Activated T-cell treated with anti-CD3 and anti-CD28 coated beads, Interleukin-2, amount 50 U/mL, for 48 hours (primary cell): ENCODE measurements at regions not wholly inside any gene's neighbourhood (a gene's known extent, or its start where the extent isn't known, plus 50 kb on each side); places are given as distances from the start of the nearest gene placed in this dataset.
"Not testable (repeated sequence)": the region's sequence is repeated elsewhere in the genome, so short reads cannot be mapped to it uniquely, and the experiment has no call there.

Experiments used
- DNase-seq, 2 experiments: peaks; one replicate each; pipeline ENCODE4 v3.0.0-alpha.2; 2020

DNA sequence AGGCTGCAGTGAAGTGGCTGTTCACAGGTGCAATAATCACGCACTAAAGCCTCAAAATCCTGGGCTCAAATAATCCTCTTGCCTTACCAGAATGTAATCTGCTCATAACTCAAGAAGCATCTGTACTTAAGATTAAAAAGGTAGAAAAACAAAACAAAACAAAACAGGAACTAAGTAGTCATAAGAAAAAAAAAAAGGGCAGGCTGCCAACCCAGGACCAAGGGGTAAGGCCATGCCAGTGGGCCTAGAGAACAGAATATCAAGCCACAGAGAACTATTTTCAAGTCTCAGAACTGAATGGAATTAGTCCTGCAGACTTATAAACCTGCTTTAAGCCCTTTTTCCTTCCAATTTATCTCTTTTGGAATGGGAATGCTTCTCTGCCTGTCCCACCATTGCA, 64.8 kb upstream of the TBC1D3K start:
- no peak for DNase-seq

DNA sequence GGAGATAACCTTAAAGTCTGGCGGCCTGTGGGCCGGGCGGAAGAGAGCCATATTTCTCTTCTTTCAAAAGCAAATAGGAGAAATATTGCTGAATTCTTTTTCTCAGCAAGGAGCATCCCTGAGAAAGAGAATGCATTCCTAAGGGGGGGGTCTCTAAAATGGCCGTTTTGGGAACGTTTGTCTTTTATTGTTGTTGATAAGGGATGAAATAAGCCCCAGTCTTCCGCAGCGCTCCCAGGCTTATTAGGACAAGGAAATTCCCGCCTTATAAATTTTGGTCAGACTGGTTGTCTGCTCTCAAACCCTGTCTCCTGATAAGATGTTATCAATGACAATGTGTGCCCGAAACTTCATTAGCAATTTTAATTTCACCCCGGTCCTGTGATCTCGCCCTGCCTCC, 65.8 kb upstream of the TBC1D3K start:
- not testable (repeated sequence) for DNase-seq

DNA sequence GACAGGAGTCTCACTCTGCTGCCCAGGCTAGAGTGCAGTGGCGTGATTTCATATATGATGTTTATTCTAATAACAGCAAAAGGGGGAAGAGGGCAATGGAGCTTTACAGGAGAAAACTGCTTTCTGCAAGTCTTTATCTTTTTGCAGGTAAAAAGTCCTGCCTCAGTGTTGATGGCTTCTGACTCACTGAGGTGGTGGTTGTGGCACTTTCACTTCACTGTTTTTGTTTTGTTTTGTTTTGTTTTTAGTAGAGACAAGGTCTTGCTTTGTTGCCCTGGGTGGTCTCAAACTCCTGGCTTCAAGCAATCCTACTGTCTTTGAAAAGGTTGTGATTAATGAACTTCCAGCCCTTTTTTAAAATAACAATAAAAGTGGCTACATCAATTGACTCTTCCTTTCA, 68.0 kb upstream of the TBC1D3K start:
- no peak for DNase-seq

DNA sequence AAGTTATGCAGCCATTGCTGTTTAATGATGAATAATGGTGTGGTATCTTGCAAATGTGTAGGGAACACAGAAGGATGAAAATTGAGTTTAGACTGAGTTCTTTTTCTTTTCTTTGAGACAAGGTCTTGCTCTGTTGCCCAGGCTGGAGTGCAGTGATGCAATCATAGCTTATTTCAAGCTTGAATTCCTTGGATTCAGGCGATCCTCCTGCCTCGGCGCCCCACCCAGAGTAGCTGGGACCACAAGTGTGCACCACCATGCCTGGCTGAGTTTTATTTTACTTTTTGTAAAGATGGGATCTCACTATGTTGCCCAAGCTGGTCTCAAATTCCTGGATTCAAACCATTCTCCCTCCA, 74.6 kb upstream of the TBC1D3K start:
- DNase-seq: no peak

DNA sequence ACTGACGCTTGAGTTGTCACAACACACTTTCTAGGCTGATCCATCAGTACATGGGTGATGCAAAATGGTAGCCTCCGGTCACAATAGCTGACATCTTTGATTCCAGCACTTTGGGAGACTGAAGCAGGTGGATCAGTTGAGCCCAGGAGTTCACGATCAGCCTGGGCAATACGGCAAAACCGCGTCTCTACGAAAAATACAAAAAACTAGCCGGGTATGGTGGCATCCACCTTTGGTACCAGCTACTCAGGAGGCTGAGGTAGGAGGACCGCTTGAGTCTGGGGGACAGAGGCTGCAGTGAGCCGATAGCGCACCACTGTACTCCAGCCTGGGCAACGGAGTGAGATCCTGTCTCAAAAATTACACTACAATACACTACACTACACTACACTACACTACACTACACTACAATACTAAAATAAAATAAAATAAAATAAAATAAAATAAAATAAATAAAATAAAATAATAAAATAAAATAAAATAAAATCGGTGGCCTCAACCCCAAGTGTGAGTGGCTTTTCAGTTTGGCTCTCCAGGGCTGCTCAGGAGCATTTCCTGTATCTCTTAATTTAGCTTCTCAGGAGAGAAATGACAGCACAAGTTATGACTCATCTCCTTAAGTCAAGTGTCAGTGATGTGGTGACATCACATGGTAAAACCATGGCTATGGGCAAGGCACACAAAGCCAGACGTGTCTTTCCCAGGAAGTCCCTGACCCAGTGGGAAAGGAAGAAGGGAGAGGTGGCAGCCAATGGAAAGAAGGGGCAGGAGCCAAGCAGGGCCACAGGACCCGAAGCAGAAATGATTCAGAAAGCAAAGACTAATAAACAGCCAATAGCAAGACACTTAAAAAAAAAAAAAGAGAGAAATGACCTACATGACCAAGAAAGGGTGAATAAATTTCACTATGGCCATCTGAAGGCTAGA, 75.3 kb upstream of the TBC1D3K start:
- peak; percentile 52 to 55 for DNase-seq

DNA sequence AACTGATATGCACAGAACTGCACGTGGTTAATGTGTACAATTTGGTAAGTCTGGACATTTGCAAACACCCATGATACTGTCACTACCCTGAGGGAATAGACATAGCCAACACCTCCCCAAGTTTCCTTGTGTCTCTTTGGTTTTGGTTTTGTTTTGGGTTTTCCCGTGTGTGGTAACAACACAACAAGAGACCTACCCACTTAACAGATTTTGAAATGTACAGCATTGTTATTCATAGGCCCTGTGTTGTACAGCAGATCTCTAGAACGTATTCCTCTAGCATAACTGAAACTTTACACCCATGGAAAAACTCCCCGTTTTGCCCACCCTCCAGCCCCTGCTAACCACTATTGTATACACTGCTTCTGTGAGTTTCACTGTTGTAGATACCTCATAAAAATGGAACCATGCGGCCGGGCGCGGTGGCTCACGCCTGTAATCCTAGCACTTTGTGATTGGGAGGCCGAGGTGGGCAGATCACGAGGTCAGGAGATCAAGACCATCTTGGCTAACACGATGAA, 76.3 kb upstream of the TBC1D3K start:
- DNase-seq: no peak

DNA sequence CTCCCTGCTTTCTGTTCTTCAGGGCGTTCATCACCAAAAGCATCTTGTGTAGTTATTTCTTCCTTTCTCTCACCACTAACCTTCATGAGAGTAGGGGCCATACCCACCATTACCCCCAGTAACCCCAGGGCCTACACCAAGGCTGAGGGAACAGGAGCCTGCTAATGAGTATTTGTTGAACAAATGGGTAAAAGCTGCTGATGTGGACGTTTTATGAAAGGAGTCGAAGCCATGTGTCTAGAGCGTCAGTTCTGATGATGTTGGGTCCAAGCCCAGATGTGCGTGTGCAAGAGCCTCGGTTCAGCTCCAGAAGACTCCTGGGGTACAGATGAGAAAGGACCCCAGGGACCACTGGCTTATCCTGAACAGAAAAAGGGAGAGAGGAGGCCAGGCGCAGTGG, 77.1 kb upstream of the TBC1D3K start:
- DNase-seq: no peak

DNA sequence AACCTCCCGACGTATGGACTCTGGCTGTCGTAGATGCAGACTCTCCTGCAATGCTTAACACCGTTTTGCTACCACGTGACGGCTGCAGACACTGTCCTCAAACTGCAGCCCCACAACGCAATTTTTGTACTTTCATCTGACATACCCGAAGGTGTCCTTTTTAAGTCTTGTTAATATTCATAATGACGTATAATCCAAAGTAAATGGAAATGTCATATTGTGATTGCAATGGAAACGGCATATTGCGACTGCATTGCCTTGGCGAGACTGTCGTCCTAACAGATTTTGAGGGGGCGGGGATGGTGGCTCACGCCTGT, 79.3 kb upstream of the TBC1D3K start:
- DNase-seq: no peak

DNA sequence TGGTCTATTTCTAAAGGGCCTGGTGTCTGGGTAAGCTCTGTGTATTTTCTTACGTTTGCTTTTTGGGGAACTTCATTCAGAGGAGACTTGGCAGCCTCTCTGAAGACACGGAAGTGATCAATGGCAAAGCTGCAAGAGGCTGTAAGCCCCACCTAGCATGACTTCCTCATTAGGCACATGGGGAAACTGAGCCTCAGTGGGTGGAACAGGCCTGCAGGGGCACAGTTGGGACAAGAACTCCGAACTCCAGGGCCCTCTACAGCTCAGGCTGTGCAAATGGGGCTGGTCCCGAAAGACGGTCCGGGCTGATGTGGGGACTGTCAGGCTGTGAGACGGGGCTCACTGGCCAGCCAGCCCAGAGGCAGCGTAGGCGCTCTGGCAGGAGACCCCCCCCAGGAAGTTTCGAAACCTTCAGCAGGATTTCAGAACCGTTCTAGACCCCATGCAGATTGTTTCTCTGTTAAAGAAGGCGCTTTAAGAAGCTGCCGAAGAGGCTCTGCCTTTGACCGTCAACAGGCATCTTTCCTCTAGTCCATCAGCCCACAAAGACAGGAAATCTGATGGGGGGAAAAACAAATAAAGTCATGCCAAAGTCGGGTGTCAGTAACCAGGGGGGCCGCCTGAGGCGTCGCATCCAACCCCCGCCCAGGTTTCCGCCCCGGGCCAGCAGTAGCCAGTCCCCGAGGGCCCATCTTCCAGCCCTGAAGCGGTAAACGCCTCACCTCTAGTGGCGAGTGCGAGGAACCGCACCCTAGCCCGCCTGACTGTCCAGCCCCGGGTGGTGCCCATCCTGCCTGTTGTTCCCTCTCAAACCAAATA, 79.8 kb upstream of the TBC1D3K start:
- DNase-seq: peak; percentile 73 to 77

DNA sequence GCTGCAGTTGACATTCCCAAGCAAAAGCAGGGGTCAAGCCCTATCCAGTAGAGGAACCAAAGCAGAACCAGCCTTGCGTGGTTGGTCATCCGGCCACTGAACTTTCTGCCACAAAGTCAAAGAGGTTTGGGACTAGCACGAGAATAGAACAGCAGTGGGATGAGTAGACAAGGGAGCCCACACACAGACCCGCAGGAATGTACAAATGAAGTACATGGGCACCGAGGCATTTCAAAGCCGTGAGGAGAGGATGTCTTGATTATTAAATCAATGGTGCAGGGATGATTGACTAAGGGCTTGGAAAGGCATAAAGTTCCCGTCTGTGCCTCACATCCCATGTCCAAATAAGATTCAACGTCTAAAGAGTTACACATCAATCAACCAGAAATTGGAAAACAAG, 81.8 kb upstream of the TBC1D3K start:
- DNase-seq: no peak

DNA sequence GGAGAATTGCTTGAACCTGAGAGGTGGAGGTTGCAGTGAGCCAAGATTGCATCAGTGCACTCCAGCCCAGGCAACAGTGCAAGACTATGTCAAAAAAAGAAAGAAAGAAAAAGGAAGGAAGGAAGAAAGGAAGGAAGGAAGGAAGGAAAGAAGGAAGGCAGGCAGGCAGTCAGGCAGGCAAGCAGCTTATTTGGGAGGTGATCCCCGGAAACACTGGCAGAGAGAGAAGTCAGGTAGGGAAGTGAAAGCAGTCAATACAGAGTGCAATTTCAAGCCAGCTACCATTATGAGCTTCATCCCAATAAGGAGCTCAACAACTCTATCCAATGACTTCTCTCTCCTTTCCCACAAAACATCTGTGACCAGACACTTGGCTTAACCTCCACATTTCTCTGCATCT, 83.0 kb upstream of the TBC1D3K start:
- DNase-seq: no peak

DNA sequence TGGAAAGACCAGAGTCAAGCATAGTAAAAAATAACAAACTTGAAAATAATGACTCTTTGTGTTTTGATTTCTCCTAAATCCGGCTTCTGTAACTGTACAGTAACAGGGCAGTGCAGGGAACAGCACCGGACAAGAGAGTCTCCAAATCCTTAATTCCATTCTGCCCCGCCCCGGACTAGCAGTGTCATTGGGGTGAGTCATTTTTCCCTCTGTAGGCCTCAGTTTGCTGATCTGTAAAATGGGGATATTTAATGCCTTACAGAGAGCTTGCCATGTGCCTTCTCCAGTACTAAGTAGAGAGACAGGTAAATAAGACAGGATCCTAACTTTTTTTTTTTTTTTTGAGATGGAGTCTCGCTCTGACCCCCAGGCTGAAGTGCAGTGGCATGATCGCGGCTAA, 83.6 kb upstream of the TBC1D3K start:
- DNase-seq: no peak

DNA sequence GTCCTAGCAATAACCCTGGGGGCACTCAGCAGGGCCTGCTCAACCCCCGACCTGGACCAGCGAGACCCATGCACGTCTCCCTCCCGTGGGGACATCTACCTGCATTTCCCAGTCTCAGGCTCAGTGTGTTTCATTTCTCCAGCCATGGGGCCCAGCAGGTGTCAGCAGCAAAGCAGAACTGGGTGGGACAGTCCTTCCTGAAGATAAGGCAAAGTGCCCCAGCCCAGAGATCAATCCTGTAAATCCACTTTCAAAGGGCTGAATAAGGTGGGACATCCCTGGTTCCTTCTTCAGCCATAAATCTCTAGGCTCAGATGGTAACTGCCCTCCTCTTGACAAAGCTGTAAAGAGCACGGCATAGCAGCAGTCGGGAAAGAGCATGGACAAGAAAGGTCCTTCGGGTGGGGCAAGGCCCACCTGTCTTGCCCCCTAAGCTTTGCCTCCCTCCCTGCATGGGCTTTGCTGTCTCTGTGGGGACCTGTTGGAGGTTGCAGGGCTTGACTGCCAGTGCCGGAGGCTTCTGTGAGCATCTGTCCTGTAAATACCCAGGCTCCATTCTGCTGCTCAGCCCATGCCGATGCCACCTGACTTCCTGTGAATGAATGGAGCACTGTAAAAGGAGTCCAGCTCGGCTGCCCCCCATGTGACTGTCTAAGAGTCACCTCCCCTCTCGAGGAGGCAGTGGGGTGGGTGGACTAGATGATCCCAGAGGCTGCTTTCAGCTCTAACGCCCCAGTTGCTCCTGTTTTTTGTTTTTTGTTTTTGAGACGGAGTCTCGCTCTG, 84.8 kb upstream of the TBC1D3K start:
- no peak for DNase-seq

DNA sequence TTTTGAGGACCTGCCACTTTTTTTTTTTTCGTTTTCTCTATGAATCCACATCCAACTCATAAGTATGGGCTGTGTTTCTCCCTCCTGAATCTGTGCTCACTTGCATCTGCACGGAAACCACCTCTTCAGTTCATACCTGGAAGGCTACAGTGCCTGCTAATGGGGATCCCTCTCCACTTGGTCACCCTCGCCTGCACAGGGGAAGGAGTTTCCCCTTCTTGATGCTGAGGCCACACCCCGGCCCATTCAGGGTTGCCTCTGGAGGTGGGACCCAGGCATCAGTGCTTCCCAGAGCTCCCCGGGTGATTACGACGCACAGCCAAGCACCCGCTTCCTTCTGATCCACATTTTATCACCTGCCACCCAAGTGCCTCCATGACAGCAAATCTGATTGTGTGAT, 85.9 kb upstream of the TBC1D3K start:
- DNase-seq: no peak

DNA sequence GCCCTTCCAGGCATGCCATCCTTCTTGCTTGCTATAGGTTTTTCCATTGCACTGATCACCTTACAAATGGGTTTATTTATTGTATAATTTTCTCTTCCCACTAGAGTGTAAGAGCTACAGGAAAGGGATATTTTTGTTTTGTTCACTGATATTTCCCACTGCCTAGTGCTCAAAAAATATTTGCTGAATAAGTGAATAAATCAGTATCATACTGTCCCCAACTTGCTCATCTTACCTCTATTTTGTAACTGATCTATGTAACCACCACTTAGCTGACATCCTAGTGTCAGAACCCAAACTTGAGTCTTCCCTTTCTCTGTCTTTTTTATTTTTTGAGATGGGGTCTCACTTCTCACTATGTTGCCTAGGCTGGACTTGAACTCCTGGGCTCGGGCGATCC, 87.6 kb upstream of the TBC1D3K start:
- DNase-seq: no peak

DNA sequence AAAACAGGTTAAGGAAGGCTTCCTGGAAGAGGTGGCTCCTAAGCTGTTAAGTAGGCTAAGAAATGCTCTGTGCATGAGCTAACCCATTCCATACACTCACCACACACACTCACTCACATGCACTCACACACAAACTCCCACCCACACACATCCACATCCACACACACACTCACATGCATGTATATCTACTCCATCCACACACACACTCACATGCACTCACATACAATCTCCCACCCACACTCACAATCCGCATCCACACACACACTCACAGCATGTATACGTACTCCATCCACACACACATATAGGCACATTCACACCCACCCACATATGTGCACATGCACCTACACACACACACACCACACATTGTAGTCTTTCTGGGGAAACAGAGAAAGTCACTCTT, 89.3 kb upstream of the HNF1B start:
- no peak for DNase-seq

DNA sequence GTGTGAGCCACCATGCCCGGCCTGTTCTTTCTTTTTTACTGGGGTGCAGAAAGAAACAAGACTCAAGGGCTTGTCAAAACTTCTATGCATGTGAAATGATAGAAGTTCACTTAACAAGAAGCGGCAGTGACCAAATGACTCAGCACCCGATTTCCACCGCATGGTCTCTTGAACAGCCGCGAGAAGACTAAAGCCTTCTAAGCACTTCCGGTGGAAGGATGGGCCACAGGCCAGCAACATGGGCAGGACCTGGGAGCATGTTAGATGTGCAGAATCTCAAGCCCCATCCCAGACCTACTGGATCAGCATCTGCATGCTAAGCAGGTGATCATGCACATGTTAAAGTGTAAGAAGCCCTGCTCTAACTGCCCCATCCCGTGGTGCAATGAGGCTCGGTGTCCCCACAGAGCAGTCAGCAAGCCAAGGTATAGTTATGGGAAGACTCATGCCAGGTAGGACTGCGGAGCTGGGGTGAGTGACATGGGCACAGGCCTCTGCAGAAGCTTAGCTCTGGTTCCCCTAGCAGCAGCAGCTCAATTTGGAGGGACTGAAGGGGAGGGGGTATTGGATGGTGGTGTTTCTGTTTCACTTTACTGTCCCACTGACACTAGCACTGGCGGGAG, 88.5 kb upstream of the HNF1B start:
- peak; percentile 44 to 45 for DNase-seq

DNA sequence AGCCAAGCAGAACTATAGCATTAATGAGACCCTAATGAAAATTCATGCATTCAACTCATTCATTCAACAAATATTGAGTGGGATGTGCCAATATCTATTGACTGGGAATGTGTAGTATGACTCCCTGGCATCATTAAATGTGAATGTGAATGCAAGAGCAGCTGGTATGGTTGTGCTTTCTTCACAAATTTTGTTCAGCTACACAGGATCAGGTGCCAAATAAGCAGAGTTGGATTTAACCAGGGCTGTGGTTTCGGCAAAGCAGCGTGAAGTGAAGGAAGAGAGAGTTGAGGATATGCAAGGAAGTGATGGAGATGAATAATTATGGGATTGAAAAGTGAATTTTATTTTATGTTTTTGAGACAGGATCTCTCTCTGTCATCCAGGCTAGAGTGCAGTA, 87.1 kb upstream of the HNF1B start:
- DNase-seq: no peak

DNA sequence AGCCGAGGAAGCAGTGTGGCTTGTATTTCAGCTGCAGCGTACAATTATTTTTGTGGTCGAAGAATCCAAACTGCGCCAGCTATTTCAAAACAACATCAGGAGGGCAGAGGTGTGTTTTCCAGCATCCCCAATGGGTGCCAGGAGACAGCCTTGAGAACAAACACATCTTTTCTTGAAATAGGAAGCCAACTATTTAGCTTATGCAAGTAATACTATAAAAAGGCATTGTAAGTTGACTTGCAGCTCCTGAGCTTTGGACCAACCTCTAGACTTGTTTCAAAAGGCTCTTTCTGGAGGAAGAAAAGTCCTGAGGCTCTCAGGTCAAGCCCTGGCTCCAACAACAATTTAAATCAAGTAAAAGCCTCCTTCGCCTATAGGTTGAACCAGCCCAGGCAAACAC, 86.6 kb upstream of the HNF1B start:
- no peak for DNase-seq

DNA sequence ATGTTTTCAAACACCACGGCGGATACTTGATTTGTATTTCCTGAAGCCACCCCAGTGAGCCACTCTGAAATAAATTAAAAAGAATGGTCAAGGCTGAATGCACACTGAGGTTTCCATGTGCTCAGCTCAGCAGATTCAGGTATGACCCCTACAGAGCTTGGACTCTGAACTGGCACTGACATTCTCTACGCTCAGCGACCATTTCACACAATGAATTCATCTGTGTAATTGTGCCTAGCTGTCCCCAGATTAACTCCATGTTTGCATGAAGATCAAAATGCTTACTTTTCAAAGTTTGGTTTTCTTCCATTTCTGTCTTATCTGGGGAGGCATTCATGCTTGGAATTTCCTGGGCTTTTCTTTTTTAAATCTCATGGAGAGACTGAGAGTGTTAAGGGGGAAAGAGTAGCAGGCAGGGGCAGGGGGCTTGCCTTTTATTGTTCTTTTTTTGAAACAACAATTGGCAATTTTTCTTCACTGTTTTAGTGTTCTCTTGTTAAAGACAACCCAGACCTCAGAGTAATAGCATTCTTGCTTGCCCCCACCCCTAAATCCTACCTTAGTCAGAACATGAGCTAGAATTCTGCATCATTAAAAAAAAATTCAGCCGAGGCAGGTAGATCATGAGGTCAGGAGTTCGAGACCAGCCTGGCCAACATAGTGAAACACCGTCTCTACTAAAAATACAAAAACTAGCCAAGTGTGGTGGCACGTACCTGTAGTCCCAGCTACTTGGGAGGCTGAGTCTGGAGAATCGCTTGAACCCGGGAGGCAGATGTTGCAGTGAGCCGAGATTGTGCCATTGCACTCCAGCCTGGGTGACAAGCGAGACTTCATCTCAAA, 85.5 kb upstream of the HNF1B start:
- DNase-seq: no peak

DNA sequence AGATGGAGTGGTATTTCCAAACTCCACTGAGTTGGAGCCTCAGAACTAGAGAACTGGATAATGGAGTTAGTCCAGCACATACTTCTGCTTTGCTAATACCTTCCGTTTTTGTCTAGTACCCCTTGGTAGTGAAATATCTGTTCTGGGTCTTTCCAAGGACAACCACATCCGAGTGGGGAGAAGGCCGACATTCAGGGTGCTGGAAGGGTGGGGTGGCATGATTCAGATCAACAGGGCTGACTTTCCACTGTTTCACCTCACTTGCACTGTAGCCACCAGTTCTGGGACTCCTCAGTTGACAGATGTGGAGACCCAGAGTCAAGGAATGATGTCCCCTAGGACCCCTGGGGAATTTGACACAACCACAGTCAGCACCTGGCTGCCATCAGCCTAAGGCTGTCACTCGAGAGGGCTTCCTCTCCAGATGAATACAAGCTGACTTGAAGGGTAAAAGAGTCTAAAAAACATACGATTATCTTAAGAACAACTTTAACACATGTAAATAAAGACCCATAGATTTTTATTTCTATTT, 84.8 kb upstream of the HNF1B start:
- DNase-seq: no peak

DNA sequence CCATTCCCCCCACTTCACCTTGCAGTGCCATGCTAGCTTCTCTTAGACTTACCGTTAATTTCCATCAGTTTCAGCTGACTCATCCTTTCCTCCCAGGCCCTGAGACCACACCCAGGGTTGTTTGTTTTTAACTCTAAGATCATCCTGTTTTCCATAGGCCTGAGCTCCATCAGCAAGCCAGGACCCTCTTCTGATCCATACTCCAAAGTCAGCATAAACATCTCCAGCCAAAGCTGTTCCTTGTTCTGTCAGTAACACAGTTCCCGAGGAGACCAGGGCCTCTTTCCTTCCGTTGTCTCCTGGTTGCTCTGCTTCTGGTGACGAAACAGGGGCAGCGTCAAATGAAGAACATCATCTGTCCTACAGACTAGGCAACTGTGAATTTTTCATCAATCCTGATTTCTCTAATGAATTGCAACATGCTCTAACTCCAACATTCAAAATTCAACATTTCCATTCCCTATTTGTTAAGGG, 83.8 kb upstream of the HNF1B start:
- no peak for DNase-seq
